GM18858 (cell line): ENCODE measurements at regions not wholly inside any gene's neighbourhood (a gene's known extent, or its start where the extent isn't known, plus 50 kb on each side); places are given as distances from the start of the nearest gene placed in this dataset.
"Not testable (repeated sequence)": the region's sequence is repeated elsewhere in the genome, so short reads cannot be mapped to it uniquely, and the experiment has no call there.

Source experiments
- ATAC-seq: cut with Tn5 transposase; IDR thresholded peaks from one replicate; pipeline ENCODE4 v1.9.1; 2021; ENCODE audit not compliant: unreplicated experiment

DNA sequence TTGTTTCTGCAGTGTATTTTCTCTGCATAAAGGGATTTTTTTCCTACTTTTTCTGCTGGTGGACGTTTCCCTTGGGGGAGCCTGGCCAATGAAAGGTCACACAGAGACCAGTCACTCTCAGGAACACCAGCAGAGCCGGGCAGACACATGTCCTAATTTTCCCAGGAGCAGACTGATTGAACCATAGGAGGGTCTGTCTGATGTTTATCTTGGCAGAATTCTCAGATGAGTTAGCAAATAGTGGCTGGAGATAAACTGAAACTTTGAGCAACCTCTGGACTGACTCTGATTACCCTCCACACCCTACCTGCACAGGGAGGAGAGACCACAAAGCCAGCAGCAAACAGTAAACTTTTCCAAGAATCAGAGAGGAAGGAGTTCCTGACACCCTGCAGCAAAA is 90.0 kb upstream of the PLGLB2 start:
- not testable (repeated sequence) for ATAC-seq

DNA sequence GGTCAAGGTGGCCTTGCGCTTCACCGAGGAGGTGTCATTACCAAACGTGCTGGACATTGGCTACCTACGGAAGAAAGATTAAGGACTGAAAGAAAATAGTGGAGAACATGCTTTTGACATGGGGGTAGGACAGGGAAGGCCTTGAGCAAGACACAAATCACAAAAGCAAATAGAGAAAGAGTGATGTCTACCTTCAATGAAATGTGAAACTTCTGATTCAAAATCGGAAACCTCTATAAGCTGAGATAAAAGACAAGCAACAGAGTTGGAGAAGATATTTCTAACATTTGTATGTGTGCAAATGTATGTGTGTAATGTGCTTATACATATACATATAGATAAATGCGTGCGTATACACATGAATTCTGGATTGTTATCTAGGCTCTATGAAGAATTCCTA is 89.5 kb upstream of the PLGLB2 start:
- ATAC-seq: not testable (repeated sequence)

DNA sequence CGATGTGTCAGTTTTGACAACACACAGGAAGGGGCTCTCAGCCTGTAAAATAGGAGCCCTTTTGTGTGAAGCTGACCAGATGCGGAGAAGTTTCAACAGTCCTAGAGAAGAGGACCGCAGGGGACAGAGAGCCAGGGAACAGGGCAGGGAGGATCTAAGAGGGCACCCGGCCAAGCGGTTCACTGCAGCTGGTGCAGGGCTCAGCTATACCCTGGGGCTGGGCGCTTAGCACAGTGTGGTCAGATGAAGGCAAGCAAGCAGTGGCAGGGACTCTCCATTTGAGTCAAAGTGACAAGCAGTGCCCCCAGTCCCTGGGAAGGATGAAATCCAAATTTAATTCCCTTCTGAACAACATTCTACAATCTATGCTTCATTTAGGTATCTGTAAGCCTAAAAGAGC is 88.9 kb upstream of the PLGLB2 start:
- ATAC-seq: not testable (repeated sequence)

DNA sequence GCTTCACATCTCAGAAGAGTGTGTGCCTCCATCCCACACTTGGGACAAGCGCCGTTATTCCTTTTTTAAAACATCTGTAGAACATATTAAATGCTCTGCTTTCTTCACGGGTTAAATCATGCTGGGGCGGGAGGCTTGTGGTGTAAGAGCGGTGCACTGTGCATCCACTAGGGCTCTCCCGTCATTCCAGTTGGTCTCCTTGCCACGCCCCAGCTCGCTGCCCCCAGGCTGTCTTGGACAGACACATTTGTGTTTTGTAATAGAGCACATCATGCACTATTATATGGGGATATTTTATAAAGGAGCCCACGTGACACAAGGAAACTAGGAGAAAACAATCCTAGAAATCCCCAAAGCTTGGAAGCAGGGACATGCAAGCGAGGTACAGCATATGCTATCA is 87.7 kb upstream of the PLGLB2 start:
- not testable (repeated sequence) for ATAC-seq

DNA sequence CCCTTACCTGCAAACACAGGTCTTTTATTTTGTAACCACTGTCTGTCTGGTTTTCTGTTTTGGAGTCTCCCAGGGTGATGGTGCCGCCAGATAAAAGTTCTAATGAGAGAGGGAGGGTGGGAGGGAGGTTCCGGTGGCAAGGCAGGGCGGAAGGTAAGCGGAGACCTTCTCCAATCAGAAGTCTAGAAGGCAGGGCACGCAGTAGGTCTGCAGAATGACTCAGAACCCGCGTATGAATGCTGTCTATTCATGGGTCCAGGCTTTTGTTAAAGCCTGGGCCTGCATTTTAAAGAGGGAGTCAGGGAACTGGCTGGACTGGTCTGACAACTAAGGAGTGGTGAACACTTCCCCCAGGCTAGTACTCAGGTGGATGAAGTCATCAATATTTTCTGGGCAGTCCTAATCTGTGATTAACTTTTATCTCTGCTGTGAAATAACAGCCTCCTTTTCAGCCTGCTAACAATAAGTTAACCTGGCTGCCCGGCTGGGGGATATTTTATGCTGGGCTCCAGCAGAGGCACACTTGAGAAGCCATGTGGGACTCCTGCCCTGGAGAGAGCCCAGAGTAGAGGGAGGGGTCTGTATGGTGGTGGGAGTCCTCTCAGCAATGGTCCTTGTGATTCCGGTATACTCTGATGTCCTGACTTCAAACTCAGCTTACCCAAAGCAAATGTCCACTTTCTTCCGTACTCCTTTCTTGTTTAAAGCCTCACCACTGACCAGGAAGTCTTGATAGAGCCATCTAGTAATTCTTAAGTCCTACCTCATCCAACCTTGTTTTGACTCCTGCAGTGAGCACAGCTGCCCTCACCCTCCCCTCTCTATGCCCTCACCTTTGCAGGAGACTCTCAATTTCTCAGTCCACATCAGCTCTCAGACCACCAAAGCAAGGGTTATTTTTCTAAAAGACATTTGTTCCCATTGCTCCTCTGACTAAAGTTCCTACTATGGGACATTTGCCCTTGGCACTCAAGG is 85.3 kb upstream of the PLGLB2 start:
- ATAC-seq: not testable (repeated sequence)

DNA sequence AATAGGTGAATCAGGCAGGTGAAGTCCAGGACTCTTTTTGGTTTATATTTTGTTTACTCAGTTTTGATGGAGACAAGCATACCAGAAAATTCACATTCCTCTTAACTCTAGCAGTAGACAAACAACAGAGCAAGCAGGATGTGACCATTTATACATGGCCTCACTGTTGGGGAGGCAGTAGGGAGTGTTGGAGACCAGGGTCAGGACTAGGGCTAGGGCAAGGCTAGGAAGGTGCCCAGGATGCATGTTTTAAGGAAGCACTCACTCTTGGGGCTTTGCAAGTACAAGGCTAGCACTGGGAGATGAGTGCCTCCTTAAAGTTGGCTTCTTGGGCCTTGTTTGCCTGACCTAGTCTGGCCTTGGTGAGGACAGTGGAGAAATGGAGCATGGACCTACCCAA is 84.5 kb upstream of the PLGLB2 start:
- ATAC-seq: not testable (repeated sequence)

DNA sequence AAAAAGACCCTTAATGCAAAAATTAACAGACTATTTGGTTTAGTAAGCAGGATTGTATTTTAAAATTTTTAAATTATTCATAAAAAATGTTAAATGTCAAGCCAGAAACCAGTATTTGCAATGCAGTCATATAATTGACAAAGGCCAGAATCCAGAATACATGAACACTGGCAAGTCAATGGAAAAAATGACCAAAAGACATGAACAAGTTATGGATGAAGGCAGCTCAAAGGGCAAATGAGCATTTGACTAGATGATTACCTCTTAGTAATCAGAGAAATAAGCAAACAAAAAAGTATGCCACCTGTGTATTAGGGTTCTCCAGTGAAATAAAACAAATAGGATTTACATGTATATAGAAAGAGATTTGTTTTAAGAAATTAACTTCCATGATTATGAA is 80.9 kb upstream of the PLGLB2 start:
- not testable (repeated sequence) for ATAC-seq

DNA sequence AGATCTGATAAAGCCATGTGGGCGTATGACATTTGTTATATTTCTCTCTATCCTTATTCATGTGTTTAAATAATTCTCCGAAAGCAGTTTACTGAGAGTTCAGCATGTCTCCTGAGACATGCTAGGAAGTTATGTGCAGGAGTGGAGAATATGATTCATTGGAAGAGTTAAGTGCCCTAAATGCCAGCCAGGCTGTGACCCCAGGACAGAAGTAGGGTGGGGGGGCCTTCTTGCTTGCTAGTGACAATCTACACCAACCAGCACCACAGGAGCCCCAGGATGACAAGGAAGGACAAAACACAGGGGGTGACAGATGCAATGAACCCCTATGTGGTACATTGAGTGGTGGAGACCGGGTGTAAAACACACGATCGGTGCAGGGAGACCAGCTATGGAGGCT is 79.5 kb upstream of the PLGLB2 start:
- ATAC-seq: not testable (repeated sequence)

DNA sequence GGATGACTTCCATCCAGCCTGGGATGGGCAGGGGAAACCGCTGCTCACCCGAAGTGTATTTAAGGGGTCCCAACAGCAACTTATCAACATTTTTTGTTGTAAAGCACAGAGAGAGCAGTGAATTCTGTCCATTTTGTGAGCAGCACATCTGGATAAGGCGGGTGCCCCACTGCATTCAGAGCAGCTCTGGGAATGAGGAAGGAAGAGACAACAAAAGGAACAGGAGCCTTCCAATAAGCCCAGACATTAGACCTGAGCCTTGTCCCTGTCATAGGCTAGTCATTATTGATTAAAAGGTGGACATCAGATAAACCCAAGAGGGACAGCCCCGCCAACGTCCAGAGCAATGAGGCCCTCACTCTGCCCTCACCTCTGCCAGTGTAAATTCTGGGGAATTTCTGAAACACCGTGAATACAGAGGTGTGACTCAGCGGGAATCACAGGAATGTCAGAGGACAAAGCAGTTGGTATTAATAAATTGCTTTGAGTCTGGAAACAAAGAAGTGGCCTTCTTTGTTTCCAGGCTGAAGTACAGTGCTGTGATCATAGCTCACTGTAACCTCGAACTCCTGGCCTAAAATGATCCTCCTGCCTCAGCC is 78.2 kb upstream of the PLGLB2 start:
- not testable (repeated sequence) for ATAC-seq

DNA sequence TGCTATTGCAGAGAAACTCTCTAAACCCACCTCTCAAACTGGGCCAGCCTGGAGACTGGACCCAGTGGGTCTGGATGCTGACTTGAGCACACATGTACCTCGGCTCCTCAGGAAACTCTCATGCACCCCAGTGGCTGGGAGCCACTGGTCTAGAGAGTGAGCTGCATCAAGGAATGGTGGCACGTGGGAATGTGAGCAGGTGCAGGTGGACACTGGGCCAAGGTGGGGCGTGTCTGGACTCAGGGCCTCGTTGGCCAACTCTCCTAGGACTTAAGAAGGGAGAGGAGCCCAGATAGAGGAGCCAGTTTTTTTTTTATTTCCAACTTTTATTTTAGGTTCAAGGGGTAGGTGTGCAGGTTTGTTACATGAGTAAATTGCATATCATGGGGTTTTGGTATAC is 75.5 kb upstream of the PLGLB2 start:
- ATAC-seq: not testable (repeated sequence)

DNA sequence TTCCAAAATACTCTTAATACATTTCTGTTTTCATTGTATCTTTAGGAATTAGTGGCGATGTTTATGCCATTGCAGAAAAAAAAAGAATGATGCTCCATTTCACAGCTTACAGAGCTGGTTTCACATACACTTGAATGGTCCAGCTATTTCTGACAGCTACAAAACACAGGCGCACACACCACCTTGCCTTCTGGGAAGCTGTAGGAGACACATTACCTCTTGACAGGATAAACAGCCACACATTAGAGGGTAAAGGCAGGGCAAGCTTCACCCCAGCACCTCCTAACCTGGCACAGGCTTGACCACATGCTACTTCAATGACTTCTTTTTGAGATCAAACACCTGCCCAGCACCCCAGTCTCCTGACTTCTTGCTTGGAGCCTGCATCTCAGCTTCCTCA is 73.2 kb upstream of the PLGLB2 start:
- not testable (repeated sequence) for ATAC-seq

DNA sequence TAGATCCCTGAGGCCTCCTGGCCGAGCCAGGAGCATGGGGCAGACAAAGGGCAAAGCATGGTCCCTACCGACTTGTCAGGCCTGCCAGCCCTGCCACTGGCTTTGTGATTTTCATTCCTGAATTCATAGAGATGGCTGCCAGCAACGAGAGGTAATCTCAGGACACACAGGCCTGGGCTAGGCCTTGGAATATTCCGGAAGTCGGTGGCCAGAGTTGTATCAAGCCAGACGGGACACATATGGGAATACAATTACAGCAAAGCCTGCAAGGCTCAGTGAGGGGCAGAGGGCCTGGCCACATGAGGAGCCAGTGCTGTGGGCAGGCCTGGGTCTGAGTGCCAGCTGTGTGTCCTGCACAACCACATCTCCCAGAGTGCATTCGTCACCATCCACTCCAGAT is 72.4 kb upstream of the PLGLB2 start:
- not testable (repeated sequence) for ATAC-seq

DNA sequence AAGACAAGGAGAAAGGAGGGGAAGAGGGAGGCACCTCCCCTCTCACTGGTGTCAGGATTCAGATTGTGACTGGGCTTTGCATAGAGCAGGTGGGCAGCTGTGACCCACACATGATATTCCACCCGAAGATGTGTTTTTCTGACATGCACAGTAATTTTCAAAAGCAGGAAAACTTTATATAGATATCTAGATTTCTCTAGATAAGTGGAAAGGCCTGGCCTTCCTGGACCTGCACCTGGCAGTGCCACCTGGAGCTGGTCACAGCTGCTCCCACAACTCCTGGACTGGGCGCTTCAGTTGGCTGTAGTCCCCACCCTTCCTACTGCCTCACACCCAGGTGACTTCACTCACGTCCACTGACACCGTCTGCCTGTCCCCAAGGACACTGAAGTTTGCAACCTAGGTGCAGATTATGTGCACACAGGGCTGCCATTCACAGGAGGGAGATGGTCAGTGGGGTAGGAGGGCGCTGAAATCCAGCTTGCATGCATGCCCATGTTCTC is 70.4 kb upstream of the PLGLB2 start:
- not testable (repeated sequence) for ATAC-seq

DNA sequence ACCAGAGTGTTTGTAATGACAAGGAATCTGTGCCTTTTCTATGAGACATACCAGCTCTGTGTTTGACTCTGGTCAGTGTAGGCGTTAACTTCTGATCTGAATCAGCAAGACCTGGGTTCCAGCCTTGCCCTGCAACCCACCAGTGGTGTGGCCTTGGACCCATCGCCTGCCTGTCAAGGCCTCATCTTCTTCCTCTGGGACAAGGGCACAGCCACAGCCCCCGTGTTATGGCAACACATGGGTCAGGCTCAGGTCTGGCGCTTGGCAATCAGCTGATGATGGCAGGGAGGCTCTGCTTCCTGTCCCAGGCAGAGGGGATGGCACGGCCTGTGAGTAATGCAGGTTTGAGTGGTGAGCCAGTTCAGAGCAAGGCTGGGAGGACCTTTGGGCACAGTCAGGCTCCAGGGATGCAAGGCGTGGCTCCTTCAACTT is 69.1 kb upstream of the PLGLB2 start:
- ATAC-seq: not testable (repeated sequence)

DNA sequence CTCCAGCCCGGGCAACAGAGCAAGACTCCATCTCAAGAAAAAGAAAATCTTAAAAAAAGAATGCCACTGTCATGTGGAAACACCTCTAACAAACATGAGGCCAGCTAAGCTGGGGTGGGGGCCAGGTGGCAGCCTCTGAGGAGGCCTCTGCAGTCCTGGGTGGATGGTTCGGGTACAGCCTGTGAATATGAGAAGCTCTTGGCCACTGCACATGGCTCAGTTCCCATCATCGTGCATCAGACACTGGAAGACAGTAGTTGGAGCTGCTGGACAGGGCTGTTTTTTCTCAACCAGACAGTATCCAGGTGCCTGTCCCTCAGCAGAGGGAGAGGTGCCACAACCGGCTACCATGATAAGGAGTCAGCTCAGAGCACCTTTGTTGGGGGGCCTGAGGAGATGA is 67.9 kb upstream of the PLGLB2 start:
- not testable (repeated sequence) for ATAC-seq

DNA sequence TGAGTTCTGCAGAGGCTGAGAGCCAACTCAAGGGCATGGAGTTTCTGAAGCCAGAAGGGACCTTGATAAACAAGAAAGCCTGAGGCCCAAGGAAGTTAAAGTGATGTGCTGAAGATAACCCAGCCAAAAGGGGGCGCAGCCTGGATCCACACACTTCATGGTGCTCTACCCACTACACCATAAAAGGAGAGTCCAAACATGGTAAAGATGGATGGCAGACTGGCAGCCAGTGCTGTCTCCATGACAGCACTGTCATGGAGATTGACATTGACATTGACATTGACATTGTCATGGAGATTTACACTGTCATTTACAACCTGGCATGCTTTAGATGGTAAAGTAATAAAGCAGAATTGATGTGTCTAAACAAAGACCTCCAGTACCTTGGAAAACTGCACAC is 67.2 kb upstream of the PLGLB2 start:
- ATAC-seq: not testable (repeated sequence)

DNA sequence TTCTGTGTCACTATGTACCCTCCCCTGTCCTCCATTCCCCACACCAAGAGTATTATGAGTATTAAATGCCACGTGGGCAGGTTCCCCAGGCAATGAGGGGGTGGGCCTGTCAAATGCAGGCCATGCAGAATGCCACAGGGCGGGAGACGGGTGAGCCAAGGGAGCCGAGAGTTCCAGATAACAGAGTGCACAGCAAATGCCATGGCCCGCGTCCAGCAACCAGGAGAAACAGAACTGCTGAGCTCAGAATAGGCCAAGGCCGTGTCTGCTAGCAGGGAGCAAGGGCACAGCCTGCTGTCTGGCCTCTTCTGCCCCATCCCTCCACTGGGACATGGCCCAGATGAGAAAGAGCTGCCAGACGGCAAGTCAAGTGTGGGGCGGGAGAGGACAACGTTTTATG is 64.4 kb upstream of the PLGLB2 start:
- ATAC-seq: not testable (repeated sequence)

DNA sequence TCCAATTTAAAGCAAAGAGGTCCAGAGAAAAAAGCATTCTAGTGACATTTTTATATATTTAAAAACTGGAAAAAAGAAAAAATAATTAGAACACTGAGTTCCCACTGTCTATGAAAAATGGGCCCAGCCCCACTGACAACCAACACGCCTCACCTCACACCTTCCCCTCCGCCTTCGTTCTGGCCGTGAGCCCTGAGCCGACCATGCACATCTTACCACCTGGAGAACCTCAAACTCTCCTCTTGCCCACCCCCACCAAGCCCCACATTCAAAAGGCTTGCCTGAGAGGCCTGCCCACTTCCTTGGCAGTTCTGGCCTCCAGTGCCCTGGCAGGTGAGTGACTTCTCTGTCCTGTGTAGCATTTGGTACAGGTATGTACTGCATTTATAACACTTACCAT is 63.9 kb upstream of the PLGLB2 start:
- not testable (repeated sequence) for ATAC-seq

DNA sequence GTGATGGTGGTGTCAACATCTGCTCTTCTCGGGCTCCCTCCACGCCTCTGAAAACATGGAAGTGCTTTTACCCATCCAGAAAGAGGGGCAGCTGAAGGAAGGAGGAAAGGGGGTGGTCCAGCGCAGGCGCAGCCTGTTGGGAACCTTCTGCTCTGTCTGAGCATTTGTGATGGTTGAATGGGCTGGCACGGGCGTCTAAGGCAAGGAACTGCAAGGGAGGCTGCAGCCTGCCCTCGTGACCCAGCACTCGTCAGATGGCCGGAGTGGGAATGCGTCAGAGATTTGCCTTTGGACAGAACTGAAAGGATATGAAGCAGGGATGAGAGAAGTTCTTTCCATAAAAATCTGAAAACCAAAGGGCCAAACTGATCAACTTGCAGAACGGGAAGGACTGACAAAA is 62.3 kb upstream of the PLGLB2 start:
- ATAC-seq: not testable (repeated sequence)

DNA sequence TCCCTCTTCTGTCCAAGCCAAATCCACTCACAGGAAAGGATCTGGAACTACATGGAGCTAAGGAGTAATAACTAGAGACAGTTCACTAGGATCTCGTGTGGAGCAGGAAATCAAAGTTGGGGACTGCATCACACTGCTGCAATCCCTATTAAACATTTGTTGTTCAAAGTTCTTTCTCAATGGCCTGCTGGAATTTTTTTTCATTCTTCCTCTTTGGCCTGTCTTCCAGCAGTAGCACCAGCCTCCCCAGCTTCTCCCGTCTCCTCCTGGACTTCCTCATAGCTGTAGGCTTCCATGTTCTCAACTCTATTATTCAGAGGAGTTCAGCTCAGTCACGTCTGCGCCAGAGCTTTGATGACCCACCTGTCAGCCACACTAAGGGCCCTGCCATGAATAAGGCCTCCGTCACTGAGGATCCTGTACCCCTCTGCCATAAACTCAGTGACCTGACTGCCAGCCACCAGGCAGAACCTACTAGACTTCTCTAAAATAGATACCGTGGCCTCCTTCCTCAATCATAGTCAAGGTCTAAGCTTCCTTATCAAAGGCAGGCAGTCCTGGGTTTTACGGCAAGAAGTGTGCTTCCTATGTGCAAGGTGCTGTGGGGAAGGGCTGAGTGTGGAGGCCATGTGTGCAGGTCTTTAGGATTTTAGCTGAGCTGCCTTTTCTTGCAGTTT is 60.9 kb upstream of the PLGLB2 start:
- not testable (repeated sequence) for ATAC-seq

DNA sequence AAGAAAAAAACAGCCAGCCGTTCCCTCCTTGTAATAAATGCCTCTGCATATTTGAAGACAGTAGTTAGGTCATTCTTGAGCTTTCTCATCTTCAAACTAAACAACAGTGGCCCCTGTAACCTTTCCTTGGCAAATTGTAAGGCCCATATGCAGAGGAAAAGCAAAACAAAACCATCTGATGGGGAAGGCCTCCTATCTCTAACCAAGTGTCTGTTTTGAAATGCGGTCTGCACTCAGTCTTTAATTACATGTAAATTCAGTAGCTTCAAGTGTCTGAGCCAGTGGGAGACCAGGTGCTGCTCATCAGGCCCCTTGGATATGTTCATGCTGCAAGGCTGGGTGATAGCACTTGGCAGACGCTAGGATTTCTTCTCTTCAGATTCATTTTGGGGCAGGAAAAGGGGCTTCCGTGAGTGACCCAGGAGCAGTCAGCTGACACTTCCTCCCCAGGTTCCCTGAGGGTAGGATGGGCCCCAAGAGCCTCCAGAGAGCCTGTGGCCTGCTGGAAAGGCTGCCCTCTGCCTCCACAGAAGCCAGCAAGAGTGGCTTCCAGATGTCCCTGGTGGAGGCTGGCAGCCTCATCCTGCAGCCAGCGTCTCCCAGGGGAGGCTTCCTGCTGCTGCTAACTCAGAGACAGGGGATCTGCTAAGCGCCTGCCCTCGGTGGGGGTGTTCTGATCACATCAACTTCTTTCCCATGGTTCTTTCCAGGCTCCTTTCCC is 60.2 kb upstream of the PLGLB2 start:
- not testable (repeated sequence) for ATAC-seq
